Fibroblast of gingiva (primary cell): ENCODE measurements at regions not wholly inside any gene's neighbourhood (a gene's known extent, or its start where the extent isn't known, plus 50 kb on each side); places are given as distances from the start of the nearest gene placed in this dataset.

Source experiments
- DNase-seq: peaks from one replicate; pipeline ENCODE4 v3.0.0-alpha.2; 2011; ENCODE audit warnings: low read depth

DNA sequence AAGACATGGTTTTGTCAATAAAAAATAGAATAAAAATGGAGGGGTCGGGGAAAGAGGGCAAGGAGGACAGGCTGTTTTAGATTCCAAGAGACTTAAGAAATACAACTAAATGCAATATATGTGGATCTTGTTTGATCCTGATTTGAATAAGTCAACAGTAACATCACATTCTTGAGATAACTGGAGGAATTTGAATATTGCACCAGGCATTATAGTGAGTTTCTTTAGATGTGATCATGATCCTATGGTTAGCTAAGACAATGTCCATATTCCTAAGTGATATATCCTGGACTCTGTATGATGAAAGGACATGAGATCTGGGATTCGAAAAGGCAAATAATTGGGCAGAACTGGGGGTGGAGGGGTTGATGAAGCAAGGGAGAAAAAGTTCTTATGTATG is 311.8 kb downstream of the PLPP3 start:
- DNase-seq: no peak

DNA sequence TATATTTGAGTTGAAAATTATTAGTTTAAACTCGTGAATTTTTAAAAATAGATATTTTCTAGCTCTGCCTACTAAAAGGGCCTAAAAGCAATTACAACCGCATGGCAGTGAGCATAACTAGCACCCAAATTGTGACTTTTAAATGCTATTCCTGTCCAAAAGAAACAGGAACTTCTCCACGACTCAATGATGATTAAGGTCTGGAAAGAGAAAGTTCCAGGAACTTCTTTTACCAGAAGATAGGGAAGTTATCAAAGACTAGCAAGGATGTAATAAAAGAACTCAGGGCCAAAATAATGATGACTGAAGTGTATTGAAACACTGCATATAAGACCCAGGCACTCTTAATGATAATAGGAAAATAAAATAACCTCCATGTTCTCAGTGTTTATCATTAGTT is 313.0 kb downstream of the PLPP3 start:
- no peak for DNase-seq

DNA sequence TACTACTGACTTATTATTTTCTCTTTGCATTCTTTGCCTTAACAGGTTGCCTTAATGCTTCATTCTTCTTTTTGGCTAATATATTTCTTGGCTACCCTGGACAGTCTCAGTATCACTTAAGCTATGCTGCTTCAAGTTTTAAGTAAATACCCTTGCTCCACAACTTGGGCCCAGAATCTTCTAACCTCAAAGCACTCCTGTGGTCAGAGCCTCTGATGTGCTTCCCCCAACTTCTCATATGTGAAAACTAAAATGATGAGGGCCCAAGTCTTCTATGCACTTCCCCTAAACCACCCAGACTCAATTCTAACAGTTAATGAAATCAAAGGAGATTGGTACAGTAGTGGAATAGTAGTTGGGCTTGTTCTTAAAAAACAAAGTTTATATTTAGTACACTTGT is 314.1 kb downstream of the PLPP3 start:
- DNase-seq: no peak

DNA sequence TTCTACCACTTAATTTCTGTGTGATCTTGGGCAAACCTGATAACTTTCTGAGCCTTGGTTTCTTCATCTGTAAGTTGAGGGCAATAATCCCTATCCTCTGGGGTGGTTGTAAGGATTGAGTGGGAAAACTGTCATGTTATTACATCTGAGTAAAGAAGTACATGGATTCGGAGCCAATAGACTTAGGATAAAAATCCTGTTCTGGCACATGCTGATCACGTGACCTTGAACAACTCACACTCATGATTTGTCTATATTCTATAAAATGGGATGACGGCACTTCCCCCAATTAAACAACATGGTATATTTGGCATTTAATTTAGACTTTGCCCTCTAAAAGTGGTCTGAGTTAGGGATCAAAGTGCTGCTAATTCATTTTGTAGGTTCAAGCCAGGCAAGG is 315.5 kb downstream of the PLPP3 start:
- no peak for DNase-seq

DNA sequence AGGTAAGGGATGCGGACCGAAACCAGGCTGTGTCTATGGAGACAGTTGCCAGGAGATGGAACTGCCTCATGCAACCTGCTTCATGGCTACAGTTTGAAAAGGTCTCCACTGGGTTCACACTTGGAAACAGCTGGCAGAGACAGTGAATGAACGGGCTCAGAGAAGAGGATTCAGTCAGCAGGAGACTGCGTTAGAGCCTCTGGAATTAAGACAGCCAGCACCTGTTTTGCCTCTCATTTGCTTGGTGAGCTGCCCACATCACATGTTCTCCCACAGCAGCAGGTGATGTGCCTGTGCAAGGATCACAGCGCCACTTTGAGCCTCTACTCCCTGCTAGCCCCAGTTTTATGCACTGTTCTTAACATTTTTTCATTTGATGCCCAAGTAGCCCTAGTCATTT is 321.0 kb downstream of the PLPP3 start:
- no peak for DNase-seq

DNA sequence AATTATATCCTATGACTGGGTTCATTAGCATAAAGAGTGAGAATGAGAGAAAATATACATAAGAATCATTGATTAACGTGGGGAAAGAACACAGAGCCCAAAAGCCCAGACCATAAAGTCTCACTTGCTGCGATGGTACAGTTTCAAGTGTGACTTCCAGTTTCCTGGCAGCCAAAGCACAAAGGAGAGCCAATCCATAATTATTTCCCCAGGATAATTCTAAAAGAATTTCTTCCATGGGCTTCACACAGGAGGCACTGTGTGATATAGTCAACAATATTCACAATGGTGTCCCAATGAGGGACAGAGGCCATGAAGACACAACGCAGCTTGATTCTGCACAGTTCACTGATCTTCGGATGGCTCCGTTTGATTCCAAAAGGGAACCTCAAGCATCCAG is 321.6 kb downstream of the PLPP3 start:
- no peak for DNase-seq

DNA sequence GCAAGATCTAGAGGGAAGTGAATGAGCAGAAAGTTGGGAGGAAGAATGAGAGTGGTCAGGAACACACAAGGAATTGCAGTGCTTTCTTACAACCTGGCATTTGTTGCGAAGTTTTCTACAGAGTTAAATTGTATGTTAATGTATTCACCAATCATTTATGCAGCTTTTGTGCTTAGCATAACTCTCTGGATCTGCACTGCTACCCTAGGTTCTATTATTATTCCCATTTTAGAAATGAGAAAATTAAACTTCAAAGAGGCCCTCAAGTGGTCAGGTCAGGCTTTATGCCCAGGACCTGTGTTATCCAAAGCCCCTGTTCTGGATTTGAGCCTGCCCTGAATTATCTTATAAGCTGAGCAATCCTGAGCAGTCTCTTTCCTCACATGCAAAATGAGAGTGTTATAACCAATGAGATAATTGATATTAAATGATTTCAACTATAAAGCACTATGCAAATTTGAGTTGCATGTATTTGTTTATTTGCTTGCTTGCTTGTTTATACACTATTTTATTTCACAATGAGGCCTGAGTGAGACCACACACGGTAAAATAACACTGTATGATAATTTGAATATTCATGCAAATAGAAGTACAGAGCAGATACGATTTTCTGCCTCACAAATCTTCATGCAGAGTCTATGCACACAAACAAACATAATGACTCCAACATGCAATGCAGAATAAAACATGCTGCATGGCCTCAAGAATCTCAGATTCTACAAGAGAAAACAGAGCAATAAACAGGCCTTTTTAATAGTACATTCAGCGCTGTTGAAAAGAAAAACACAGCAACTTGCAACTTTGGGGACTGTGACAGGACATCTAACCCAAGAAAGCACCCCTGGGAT is 323.0 kb downstream of the PLPP3 start:
- DNase-seq: no peak

DNA sequence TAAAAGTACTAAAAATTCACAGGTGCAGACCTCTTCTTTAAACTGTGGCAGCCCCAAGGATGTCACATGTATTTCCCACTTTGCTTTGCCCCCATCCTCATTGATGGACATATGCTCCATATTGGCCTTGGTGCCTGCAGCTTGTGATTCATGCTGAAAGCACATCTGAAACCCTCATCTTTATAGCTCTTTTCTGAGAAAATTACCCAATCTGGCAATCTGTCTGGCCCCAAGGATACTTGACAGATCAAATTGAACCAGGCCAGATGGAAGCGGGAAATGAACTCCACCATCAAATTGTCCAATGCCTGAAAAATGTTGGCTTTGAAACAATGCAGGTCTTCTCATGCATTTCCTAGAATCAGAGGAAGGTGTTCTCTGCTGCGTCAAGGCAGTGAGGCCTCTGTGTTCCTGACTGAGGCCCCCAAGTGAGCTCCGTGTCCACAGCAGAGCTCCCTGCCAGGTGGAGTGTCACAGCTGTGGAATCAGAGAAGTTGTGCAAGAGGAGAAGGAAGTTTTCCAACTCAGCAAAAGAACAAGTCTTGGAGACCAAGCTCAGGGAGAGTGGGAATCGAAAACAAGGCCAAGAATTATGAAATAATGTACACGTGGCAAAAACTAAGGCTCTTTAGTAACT is 323.7 kb downstream of the PLPP3 start:
- DNase-seq: peak; percentile 97

DNA sequence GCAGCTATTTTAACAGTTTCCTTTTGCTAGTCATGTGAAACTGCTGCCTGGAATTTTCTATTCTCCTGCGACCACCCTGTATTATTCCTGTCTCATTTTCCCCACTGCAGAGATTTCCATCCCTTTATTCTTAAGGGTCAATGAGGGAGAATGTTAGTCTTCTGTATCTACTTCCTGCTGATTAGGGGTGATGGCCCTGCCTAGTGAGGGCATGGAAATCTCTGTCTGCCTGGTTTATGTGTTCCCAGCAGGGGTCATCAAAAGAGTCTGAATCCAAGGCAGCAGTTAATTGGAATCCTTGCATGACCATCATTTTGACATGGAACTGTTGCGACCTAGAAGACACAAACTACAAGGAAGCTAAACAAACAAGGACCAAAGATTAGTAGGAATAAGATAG is 325.2 kb downstream of the PLPP3 start:
- DNase-seq: no peak

DNA sequence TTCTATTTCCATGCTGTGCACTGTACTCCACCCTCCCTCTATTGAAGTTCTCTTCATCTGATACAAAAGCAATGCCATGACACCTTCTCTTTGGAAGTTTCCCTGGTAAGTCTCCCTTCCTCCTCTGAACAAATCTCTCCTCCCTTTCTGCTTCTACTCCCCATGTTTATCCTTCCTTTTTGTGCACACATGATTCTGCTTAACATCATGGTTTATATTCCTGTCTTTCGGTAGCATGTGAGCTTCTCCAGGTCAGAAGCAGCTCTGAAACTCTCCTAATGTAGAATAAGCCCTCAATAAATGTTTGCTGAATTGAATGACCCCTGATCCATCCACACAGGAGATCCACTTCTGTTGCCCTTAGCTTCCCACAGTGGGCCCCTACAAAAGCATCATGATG is 328.6 kb downstream of the PLPP3 start:
- DNase-seq: no peak

DNA sequence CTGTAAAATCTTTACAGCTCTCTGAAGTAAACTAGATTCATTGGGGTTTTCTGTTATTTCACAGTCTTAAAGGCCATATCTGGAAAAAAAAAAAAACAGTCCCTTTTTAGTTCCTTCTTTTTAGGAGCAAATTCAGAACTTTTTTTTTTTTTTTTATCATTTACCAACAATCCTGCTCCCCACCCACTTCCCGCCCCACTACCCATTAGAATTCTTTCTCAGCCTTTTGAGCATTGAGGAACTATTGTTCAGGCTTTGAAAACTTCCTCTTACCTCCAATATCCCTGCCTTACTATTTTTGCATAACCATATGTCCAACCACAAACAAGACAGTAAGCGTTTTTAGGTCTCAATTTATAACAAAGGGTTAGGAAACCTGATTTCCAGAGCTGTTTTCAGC is 330.1 kb downstream of the PLPP3 start:
- no peak for DNase-seq

DNA sequence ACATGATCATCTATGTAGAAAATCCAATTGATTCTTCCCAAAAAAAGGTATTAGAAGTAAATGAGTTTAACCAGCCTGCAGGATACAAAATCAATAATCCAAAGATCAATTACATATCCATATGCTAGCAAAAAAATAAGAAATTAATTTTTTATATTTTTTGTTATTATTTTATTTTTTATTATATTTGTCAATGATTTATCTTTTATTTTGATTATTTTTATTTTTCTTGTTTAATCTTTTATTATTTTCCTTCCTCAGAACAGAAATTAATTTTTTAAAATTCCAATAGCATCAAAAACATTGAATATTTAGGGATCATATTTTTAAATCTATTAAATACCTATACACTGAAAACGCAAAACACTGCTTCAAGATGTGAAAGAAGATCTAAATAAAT is 331.2 kb downstream of the PLPP3 start:
- no peak for DNase-seq

DNA sequence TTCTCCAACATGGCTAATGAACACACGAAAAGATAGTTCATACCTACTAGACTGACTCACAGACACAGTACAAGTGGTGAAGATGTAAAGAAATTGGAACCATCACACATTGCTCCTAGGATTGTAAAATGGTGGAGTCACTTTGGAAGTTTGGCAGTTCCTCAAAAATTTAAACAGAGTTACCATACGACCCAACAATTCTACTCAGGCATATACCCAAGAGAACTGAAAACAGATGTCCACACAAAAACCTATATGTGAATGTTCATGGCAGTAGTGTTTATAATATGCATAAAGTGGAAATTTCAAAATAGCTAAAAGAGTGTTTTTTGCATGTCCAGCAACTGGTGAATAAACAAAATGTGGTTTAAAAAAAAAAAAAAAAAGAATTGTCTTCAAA is 332.6 kb downstream of the PLPP3 start:
- DNase-seq: peak; percentile 6

DNA sequence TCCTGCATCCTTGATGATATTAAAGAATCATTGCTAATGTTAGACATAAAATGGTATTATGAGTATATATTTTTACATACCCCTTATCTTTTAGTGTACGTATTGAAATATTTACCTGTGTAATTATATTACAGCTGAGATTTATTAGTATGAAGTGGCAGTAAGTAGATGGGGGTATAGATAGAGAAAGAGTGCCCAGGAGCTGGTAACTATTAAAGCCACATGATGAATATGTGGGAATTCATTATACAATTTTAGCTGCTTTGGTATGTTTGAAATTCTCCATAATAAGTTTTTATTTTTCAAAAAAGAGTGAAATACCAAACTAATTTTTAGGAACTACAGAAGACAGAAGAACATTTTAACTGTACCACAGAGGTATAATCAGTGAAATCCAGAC is 339.0 kb downstream of the PLPP3 start:
- no peak for DNase-seq

DNA sequence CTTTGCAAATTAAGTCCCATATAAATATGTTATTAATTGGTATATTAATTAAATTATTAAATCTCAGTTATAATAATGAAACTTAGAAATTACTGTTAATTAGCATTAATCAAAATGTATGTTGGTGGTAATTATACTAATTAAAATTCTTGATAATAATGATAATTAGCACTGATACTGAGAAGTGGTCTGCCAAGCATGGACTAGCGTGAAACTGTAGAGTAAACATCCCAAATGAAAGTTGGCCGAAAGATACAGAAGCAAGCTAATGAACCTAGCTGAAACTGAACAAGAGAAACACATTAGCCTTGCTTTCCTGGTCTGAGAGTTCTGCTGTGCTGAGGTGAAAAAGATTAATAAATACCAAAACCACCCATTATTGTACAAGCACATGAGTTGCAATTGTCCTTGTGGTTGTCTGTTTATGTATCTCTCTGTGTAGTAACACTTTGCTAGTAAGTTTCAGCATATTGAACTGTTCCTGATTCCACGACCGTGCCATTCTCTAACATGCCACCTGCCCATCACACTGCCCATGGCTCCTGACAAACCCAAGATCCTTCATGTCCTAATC is 341.8 kb downstream of the PLPP3 start:
- DNase-seq: no peak

DNA sequence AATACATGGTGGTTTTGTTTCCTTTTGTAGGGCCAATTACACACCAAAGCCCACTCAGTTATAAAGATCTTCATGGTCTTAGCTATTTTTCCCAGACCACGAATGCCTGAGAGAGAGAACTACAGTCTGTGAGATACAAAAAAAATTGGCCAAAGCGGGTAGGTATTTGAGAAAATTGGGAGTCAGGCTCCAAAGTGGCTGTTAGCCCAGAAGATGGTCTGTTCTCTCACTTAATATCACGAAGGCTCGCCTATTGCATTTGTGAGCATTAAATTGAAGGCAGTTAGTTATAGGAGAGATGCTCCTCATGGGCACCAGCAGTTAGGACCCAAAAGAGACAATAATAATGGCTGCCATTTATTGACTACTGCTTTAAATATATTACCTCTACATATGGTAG is 342.7 kb downstream of the PLPP3 start:
- no peak for DNase-seq

DNA sequence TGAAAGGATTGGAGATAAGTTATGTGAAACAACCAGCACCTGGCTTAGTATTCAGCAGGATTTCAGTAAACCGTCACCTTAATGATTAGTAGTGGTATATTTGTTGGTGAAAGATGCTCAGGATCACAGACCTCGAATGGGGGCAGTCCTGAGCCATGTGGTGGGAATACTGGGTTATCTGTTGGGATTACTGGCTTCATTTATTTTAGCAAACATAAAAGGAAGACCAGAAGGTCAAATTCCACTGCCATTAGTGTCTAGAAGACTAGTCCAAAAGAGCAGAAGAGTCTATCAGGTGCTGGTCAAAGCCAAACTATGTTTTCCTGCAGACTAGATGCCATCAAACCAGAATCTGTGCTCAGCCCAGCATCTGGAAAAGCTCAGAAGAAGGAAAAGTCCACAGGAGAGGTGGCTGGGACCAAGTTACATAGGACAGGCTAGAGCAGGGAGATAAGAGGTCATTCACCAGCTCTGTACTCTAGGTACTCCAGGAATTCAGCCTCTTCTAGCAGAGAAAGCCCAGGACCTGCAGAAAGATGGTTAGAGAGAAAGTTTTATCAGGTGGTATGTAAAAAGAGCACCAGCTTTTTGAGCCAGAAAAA is 343.4 kb downstream of the PLPP3 start:
- no peak for DNase-seq

DNA sequence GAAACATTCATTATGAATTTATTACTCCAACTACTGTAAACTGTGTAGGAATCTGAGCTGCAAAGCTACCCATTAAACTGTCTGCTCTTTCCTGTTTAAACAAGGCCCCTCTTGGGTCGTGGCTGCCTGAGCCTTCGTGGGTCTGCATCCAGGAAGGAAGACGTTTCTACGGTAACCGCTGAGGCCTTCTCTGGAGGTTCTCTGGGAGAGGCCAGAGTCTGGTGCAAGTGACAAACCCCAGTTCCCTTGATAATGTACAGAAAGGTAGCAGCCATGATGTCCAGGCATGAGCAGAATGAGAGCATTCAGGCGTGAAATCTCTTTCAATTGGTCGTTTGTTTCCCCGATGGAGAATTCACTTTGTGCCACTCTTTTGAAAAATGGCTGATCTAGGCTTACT is 350.2 kb downstream of the PLPP3 start:
- no peak for DNase-seq

DNA sequence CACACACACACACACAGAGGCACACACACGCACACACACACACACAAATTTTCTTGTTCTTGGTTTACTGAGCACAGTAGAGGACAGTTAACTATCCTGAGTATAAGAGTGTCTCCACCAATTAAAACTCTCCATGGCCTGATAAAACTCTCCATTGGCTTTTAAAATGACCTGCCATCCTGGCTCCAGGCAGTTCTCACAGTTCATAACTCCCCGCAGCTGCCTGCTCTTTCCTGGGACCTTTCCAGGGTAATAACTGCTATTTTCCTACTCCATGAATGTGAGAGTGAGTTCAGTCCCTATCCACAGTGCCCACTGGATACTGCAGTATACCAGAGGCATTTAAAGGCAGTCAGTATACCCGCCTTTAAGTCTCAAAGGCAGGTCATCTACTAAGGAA is 351.5 kb downstream of the PLPP3 start:
- no peak for DNase-seq

DNA sequence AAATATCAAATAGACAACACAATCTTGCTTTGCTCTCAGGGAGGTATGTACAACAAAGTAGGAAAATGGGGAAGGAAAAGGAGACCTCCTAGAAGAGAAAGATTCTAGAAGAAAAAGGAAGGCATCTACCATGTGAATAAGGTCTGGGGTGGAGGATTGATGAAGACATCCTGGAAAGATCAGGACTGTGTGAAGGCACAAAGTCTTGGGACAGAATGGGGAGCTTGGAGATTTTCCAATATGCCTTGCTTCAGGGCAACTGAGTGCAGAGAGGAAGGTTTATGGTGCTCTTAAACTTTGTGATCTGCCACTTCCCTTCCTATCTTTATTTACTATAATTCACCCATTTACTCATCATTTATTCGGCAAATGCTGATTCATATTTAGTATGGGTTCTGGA is 352.0 kb downstream of the PLPP3 start:
- no peak for DNase-seq

DNA sequence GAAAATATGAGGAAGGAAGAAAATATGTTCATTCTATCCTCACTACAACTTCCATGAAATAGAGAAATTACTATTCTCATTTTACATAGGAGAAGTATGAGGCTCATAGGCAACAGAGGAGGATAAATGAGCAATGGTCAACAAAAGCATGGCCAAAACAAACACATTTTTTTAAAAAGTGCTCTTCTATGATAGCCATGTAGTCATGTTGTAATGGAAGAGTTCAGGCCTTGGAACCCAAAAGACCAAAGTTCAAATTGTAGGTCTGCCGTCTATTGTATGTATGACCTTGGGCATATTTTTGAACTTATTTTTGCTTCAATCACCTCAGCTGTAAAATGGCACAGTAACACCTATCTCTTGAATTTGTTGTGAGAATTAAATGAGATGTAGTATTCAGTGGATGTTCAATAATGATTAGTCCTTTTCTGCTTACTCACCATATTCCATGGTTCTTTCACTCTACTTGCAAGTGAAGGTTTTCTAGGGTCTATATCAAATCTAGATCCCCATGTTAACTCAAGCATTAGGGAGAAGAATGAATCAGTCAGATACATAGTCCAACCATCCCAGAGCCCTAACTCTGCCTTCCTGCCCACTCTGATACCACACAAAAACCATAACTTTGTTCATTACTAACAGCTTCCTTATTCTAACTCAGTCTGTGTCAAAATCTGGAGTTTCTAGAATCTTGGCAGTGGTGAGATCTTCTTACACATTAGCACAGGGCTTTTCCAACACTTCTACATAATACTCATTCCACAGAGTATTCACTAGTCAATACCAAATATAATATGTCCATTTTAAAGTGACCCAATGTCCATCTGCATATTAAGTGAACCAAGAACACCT is 353.2 kb downstream of the PLPP3 start:
- DNase-seq: no peak

DNA sequence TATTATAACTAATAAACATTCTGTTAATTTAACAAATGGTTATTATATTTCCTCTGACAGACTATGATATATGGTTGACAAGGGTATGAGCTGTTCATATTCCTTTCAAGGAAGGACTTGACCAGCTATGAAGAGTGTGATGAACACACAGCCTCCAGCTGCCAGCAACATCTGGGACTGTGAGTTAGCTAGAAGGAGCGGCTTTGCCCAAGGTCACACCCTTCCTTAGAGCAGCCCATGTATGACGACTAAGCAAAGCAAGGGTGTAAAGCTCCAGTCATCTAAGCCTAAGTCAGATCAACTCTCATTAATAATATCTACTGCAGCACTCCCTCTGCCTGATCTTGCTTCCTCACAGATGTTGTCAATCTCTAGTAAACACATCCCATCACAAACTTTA is 355.4 kb downstream of the PLPP3 start:
- no peak for DNase-seq
